ENCODE measurements at regions not wholly inside any gene's neighbourhood (a gene's known extent, or its start where the extent isn't known, plus 50 kb on each side); places are given as distances from the start of the nearest gene placed in this dataset.
A peak's percentile ranks its signal among the peaks of the same experiment; 100 is the strongest.

- Histone ChIP-seq H3K9me3 (no peaks in the 10 kb centered on the region), H3K27ac (peak overlapping the region in 2 of 3 donors; percentile 32 to 35), H3K4me1 (peaks cover 0 to 7% (median 0%) of the 10 kb centered on the region in 4 donors), H3K4me3 (no peak overlapping the region), H3K36me3 (no peaks in the 10 kb centered on the region), H3K27me3 (no peaks in the 10 kb centered on the region)
- TF ChIP-seq CTCF (IDR thresholded peaks at IDR 0.05) (no peak), POLR2A (IDR thresholded peaks at IDR 0.05) (no peak)
- ATAC-seq (peak; percentile 47 to 82 (median 56)), DNase-seq (no peak)
- 52% methylated on average over 2 of the region's 8 CpGs for WGBS (ENCODE audit: insufficient coverage, low coverage, low lambda C conversion rate, missing lambda C conversion rate)
- intact Hi-C loops (cut with DNase I) = no loop called here
These were observed 55.3 kb upstream of the AFF3 start for GRCh38 chr2:100197631-100198153.

- Histone ChIP-seq H3K9me3 (no peaks in the 10 kb centered on the region), H3K4me1 (peaks cover 0 to 7% (median 0%) of the 10 kb centered on the region in 4 donors), H3K4me3 (no peak overlapping the region), H3K27me3 (no peaks in the 10 kb centered on the region), H3K27ac (no peak overlapping the region), H3K36me3 (no peaks in the 10 kb centered on the region)
- no peak for TF ChIP-seq CTCF (IDR thresholded peaks at IDR 0.05)
- no peak for TF ChIP-seq POLR2A (IDR thresholded peaks at IDR 0.05)
- WGBS (ENCODE audit: insufficient coverage, low coverage, low lambda C conversion rate, missing lambda C conversion rate) = 80% methylated on average over 7 of the region's 18 CpGs
- ATAC-seq = no peak
- DNase-seq = no peak
- intact Hi-C loops (cut with DNase I) = no loop called here
These were observed 54.5 kb upstream of the AFF3 start for GRCh38 chr2:100196786-100197494.

- ATAC-seq (no peak), DNase-seq (no peak)
- Histone ChIP-seq H3K4me1 (peaks cover 0 to 7% (median 0%) of the 10 kb centered on the region in 4 donors), H3K27me3 (no peaks in the 10 kb centered on the region), H3K9me3 (no peaks in the 10 kb centered on the region), H3K4me3 (no peak overlapping the region), H3K27ac (no peak overlapping the region), H3K36me3 (no peaks in the 10 kb centered on the region)
- 100% methylated on average over 2 of the region's 5 CpGs for WGBS (ENCODE audit: insufficient coverage, low coverage, low lambda C conversion rate, missing lambda C conversion rate)
- intact Hi-C loops (cut with DNase I) = no loop called here
- no peak for TF ChIP-seq CTCF (IDR thresholded peaks at IDR 0.05)
These were observed 53.6 kb upstream of the AFF3 start for GRCh38 chr2:100195942-100196341.

GRCh38 chr2:100194951-100195350, 52.6 kb upstream of the AFF3 start:
- H3K27ac ChIP-seq = no peak overlapping the region
- DNase-seq = no peak
- no peaks in the 10 kb centered on the region for H3K36me3 ChIP-seq
- TF ChIP-seq POLR2A (IDR thresholded peaks at IDR 0.05) = no peak
- no peak for TF ChIP-seq CTCF (IDR thresholded peaks at IDR 0.05)
- H3K9me3 ChIP-seq = no peaks in the 10 kb centered on the region
- 88% methylated on average over 3 of the region's 3 CpGs for WGBS (ENCODE audit: insufficient coverage, low coverage, low lambda C conversion rate, missing lambda C conversion rate)
- no peak overlapping the region for H3K4me3 ChIP-seq
- intact Hi-C loops (cut with DNase I) = no loop called here
- H3K27me3 ChIP-seq = no peaks in the 10 kb centered on the region
- ATAC-seq = no peak
- peaks cover 0 to 7% (median 0%) of the 10 kb centered on the region in 4 donors for H3K4me1 ChIP-seq
